A172 (cell line): ENCODE measurements at regions not wholly inside any gene's neighbourhood (a gene's known extent, or its start where the extent isn't known, plus 50 kb on each side); places are given as distances from the start of the nearest gene placed in this dataset.
A peak's percentile ranks its signal among the peaks of the same experiment; 100 is the strongest.

Source experiments
- DNase-seq: peaks from one replicate; pipeline ENCODE4 v3.0.0-alpha.2; 2015; ENCODE audit warnings: low spot score

DNA sequence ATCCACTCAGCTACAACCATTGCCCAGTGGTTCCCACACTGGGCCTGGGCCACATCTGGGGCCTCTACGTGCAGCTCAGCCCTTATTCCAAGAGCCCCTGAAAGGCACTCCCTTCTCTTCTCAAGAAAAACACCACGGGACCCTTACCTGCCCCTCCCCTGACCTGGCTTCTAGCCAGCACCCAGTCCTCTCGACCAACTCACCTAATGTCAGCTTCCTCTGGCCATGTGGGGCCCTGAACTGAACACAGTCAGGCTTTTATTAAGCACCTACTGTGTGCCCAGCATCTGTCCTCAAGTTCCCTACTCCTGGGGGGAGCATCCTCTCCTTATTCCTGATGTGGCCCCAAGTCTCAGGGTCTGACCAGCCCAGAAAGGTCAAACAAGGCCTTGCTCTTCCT lies 208.4 kb downstream of the MATN1 start:
- DNase-seq = no peak

DNA sequence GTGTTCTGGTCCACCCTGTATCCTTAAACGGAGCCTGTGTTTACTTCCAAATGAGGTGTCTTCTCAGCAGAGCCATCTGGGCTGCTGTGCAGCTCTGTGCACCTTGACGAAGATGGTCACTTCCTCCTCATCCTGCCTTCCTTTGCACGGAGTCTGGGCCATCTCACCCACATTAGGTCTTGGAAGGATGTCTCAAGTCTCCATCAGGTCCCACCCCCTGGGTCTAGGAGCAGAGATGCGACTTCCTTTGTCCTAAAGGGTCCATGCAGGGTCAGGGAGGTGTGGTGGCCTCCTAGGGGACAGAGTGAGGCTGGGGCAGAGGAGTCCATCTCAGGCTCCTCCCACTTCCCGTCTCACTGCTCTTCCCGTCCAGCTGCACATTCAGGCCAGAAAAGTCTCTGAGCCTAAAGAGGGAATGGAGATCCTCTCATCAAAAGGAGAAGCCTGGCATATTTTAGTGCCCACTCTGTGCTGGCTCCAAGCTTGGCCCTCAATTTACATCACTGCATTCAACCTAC lies 209.2 kb downstream of the MATN1 start:
- DNase-seq = no peak

DNA sequence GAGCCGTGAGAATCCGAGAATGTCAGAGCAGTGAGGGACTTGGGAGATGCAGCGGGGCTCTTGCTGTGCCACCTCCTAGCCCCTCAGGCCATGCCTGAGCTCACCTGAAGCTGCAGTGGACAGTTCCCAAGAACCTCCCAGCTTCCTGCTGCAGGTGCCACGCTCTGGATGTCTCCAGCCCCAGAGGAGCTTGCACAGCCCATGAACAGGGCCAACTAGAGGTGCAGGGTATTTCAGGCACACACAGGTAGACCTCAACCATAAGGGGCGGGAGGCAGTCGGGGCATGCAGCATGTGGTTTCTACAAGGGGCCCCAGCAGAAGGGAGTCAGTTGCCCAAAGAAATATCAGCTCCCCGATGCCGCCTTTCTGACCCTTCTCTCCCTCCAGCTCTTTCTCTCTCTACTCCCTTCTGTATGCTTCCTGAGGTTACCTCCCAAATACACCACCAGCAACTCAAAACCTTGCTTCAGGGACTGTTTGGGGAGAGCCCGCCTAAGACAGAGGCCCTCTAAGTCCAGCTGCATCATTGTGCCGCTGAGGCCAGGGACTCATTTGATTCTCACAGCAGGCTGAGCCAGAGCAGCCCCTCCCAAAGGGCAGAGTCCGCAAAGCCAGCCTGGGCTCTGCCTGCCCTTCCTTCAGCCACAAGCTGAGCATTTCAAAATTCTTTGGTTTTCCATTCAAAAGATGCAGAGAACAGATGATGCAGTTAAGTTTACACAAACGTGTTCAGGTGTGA lies 209.8 kb downstream of the MATN1 start:
- no peak for DNase-seq

DNA sequence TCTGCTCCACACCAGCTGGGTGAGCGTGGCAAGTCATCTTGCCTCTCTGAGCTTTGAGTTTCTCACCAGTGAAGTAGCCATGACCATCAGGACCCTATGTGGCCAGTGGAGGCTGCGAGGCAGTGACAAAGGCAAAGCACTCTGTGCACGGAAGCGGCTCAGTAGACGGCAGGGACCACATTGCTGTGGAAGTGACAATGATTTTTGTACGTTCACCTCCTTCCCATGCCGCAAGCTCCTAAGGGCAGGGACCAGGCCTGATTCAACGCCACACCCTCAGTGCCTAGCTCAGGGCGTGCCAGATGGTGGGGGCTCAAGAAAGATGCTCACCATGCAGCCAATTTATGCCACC lies 210.5 kb downstream of the MATN1 start:
- no peak for DNase-seq

DNA sequence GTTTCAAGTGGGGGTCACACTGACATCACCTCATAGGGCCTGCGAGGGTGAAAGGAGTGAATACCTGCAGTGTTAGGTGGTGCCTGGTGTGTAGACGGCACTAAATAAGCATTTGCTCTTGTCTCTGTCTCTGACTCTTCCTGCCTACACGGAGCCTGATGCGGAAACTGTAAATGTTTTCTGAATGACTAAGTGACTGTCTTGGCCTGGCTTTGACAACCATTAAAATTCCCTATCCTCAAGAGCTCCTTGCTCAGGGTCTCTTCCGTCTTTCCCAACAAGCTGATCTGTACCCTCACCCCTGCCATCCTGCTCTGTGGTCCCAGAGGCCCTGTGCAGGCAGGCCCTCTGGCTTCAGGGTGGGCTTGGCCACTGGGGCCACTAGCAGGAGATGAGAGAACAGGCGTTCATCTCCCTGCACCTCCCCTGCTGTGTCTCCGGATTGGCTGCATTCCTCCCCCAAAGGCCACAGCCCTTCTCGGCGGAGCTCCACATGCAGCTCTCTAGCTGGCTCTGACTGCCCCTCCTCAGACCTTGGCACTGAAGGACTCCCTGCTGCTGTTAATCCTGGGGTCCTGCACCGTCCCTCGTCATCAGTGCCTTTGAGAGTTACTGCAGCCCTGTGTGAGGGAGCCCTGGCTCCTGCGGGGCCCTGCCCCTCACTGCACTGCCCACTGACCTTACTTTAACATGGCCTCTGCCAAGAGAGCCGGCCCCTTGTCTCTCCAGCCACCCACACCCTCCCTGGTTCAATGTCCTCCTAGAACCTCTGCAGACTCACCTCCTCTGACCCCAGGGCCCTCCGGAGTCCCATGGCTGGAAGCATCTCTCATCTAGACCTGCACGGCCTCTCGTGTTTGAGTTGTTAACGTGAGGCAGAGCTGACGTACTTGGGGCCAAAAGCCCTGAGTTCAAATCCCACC lies 211.1 kb downstream of the MATN1 start:
- peak; percentile 58 for DNase-seq

DNA sequence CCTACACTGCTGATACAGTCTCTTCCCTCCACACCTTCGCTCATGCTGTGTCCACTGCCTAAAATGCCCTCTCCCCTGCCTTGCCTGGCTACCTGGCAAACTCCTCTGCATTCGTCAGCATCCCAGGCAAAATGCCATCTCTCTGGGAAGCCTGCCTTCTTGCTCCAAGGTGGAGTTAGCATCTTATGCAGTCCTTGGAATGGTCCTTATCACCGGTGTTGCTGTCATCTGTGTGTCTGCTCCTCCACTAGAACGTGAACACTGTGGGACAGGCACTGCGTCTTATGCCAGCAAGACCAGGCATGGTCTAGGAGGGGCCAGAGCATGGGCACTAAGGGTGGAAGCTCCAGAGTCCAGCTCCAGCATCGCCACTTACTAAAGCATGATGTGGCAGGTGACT lies 211.8 kb downstream of the MATN1 start:
- no peak for DNase-seq

DNA sequence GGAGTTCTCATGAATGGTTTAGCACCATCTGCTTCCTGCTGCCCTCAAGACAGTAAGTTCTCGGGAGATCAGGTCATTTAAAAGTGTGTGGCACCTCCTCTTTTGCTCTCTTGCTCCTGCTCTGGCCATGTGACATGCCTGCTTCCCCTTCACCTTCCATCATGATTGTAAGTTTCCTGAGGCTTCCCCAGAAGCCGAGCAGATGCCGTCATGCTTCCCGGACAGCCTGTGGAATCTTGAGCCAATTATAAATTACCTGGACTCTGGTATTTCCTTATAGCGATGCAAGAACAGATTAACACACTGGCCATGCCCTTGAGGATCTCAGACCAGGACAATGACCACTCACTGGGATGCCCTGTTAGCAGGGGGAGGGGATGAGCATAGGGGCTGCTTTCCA lies 212.3 kb downstream of the MATN1 start:
- DNase-seq = no peak

DNA sequence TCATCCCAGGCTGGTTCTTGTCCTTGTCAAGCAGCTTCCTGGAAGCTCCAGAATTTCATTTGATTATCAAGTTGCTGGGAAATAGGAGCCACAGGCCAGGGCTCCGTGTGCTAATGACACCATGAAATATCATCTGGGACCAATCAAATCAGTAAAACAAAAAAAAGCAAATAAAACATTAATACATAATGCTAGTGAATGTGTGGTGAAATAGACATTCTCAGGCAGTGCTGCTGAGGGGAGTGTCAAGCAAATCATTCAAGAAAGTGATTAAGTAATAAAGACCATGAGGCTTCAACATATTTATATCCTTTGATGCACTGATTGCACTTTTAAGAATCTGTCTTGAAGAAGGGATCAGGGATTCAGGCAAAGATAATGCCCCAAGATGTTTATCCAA lies 213.7 kb downstream of the MATN1 start:
- DNase-seq = no peak

DNA sequence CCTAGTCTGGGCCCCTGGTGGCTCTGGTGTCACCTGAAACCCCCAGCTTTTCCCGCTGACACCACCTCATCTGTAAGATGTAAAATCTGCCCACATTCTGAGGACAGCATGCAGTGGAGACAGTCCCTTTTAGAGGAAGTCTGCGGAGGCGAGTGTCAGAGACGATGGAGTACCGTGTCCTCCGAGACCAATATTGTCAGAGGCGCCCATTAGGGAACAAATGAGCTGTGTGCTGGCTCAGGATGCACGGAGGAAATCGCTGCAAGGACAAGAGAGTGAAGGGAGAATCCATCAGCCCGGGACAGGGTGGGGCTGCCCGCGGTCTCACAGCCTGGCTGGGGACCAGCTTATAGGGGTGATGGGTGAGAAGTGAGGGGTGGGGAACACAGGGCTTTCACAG lies 214.8 kb downstream of the MATN1 start:
- DNase-seq = no peak

DNA sequence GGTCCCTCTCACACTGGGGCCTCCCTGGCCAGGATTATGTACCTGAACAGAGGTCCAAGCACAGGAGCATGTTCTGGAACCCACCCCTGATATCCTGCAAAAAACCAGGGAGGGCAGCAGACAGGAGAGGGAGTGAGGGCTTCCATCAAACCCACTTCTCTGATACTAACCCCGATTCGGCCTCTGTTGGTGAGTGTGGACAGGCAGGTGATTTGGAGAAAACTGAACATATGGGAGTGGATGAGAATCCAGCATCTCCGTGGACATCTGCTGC lies 215.3 kb downstream of the MATN1 start:
- no peak for DNase-seq

DNA sequence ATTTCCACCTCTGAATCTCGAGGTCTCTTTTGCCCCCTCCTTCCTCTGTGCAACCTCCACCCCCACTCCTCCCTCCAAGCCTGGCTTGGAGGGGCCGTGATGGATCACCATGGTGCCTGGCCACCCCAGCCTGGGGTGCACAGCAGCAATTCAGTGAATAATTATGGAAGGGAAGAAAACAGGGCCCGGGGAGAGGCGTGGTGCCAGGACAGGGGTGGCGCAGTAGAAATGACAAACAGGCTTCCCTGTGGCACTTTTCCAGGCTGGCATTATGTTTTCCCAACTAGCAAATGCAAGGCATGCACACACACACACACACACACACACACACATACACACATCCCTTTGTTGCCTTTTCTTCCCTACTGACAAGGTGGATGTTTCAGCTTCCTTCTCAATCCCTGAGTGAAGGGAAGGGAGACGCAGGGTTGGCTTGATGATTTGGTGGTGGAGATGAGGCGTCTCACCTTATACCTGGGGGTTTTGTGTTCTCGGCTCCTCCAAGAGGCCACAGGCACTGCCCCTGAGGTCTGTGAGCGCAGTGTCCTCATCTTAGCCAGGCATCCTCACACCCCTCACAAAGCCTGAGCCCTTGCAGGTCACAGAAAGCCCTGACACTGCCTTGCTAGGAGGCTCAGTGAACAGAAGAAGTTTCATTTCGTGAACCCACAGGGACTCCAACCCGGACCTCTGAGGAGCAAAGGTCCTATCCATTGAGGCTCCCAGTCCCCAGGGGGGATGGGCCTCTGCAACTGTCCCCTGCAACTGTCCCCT lies 215.8 kb downstream of the MATN1 start:
- DNase-seq = no peak

DNA sequence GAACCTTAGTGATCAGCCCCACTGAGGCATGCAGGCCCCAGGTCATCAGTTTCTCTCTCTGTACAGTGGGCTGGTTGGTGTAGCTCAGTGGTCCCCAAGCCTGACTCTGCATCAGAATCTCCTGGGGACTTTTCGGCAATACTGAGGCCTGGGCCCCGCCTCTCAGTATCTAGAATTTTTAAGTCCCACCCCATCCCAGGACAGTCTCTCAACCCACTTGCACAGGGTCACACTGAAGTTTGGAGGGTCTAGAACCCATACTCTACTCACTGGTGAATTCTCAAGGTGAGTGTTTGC lies 216.4 kb downstream of the MATN1 start:
- DNase-seq = no peak

DNA sequence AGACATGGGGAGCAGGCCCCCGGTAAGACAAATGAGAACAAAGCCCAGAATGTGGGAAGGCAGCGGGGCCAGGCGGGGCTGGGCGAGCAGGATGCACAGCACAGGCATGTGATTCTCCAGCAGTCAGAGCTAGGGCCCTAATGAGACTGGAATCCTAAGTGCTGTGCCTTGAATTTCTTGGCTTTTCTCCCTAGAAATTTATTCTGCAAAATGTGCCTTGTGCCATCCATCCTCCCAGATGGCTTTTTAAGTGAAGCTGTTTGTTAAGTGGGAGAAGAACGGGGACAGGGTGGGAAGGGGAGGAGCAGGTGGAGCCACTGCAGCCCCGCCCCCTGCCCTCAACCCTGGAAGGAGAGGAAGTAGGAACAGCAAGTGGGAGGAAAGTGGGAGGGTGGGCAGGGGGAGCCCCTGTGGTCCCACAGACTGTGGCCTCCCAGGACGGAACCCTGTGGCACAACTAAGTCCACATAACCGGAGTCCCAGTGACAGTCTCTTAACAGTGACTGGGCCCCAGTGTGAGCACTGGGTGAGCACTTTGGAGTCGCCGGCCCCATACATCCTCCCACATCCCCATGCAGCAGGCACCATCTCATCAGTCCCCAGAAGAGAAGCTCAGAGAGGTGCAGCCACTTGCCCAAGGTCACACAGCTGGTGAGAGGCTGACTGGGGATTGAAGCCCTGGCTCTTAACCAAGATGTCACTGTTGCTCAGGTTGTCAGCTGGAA lies 216.9 kb downstream of the MATN1 start:
- no peak for DNase-seq

DNA sequence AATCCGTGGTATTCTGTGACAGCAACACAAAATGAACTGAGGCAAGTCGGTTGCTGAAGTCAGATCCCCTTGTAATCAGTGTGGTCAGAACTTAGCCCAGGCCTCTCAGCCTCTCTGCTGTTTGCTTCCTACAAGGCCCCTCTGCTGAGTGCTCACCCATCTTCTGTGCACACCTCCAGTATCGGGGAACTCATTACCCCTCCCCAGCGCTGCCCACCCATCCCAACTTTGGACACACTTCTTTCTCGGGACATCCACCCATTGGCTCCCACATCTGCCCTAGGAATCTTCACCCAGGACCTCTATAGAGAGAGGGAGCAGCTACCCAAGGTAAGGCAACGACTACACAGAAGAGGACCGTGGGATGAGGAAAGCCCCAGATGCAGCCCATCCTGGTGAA lies 217.5 kb downstream of the MATN1 start:
- DNase-seq = no peak

DNA sequence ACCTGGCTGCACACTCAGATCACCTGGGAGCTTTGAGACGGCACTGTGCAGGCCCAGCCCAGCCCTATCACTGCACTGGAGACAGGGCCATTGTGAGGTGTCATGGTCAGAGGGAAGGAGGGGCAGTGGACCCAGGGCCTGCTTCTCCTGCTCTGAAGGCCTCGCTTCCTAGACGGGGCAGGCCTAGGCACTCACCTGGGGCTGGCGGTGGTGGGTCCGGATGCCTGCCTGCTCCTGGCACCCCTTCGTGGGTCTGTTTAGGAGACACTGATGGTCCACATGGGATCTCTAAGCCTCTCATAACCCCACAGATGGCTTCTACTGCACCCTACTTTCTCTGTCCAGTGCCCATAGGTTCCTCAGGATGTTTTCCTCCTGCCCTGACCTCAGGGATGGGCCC lies 230.9 kb downstream of the MATN1 start:
- DNase-seq = no peak

DNA sequence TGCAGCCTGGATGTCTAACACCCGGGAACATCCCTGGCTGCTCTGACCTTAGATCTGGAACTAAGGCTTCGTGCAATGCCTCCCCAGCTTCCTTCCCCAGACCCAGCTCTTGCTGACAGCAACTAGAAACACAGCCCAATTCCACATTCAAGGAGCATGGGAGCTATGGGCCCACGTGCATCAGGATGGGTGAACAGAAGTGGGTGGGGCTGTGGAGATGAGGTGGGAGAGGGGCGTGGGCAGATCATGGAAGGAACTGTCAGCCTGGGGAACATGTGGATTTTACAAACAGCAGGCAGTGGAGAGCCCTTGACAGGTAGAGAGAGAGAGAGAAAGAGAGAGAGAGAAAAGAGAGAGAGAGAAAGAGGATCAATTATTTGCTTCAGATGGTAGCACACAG lies 231.6 kb downstream of the MATN1 start:
- no peak for DNase-seq

DNA sequence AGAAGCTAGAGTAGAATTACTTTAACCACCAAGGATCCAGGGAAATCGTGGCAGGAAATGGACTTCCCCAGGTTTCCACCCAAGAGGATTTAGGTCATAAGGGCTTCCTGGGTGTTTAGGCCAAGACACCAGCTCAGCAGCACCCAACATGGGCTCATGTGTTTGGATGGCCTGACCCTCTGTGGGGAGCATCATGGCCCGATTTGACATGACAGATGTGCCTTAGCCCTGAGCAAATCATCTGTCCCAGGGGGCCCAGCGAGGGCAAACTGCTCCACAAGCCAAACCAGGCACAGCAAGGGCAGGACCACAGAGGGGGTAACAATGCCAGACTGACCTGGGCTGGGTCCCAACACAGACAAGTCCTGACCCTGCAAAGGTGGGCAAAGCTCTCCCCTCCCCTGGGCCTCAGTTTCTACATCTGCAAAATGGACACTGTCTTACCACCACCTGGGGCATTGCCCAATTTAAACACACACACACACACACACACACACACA lies 232.8 kb downstream of the MATN1 start:
- DNase-seq = no peak

DNA sequence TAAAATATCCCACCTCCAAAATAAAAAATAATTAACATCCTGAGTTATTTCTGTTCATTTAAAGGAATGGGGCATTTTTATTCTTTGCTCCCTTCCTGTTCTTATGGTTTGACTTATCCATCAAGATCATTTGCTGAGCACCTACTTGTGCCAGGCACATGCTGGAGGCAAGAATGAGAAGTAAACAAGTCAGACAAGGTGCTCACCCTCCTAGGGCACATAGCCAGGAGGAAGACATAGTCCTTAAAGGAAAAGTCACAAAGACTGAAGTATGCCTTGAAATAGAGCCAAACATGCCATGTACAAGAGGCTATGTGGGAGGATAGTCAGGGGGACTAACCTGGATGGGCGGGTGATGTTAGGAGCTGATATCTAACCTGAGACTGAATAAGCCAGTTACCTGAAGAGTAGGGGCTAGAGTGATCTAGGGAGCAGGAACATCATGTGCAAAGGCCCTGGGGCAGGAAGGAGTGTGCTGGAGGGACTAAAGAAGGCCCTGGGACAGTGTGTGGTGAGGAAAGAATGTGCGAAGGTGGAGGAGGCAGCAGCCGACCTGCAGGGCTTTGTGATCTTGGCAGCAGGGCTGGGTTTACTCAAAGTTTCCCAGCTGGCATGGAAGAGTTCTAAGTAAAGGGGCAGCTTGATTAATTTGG lies 233.5 kb downstream of the MATN1 start:
- DNase-seq = no peak

DNA sequence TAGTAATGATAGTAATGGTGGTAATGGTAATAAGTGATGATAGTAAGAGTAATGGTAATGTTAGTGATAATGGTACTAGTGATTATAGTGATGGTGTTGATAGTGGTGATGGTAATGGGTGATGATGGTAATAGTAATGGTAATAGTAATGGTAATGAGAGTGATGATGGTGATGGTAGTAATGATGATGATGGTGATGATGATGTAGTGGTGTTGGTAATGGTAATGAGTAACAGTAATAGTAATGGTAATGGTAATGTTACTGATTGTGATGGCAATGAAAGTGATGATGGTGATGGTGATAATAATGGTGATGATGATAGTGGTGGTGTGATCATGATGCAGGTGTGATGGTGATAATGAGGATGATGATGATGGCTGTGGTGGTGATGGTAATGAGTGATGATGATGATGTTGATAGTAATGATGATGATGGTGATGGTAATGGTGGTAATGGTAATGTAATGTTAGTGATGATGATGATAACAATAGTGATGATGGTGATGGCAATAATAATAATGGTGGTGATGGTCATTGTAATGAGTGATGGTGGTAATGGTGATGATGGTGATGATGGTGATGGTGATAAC lies 235.0 kb downstream of the MATN1 start:
- DNase-seq = no peak

DNA sequence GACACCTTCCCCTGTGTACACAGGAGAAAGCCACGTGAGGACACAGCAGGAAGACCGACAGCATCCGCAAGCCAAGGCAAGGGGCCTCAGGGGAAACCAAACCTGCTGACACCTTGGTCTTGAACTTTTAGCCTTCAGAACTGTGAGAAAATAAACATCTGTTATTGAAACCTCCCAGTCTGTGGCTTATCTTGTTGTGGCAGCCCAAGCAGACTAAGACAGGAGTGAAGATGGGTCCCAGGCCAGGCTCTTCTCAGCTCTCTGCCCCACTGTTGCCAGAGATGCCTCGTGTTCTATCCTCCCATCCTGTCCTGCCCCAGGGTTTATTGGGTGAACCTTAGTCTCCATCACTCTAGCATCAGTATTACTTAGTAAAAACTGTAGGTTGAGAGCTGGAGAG lies 236.3 kb downstream of the MATN1 start:
- DNase-seq = no peak

DNA sequence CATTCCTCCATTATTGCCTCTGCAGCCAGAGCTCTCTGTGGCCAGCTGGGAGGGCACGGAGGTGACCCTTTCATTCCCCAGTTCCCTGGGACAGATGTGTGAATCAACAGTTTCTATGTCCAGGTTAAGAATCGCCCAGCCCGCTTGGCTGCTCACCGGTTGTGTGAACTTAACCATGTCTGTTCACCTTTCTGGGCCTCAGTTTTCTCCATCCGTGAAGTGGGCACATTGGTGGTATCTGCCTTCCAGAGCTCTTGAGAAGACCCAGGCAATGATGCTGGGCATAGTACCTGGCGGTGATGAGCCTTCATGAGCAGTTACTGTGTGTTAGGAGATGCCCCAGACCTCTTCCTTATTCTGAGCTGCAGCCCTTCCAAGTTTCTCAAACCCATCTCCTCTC lies 238.3 kb downstream of the MATN1 start:
- DNase-seq = no peak
